OCI-LY7 (cell line): ENCODE measurements at regions not wholly inside any gene's neighbourhood (a gene's known extent, or its start where the extent isn't known, plus 50 kb on each side); places are given as distances from the start of the nearest gene placed in this dataset.

Experiments used
- CTCF ChIP-seq: fragments of 200-600 bp; sonication (generic); conservative IDR thresholded peaks from 2 replicates; pipeline ENCODE4 v1.5.1; 2014; ENCODE audit warnings: mild to moderate bottlenecking, antibody characterized with exemption, low read length, moderate library complexity, mixed read lengths
- EZH2phosphoT487 ChIP-seq: fragments of 200-600 bp; sonication (generic); IDR thresholded peaks from 2 replicates; pipeline ENCODE4 v1.6.1; 2018; ENCODE audit warnings: low read depth, borderline replicate concordance, mild to moderate bottlenecking, mixed run types, antibody characterized with exemption, low read length, moderate library complexity, mixed read lengths

GRCh38 chr4:53813998-53814397 lies 222.7 kb upstream of the LNX1 start:
- TF ChIP-seq CTCF, result no peak
- TF ChIP-seq EZH2phosphoT487, result no peak
